CD4-positive, CD25-positive, alpha-beta regulatory T cell (primary cell): ENCODE measurements at regions not wholly inside any gene's neighbourhood (a gene's known extent, or its start where the extent isn't known, plus 50 kb on each side); places are given as distances from the start of the nearest gene placed in this dataset.

ENCODE experiments used
- ATAC-seq, 2 donors: fragments of 150-1000 bp; cut with Tn5 transposase; one replicate each; pipeline ENCODE4 v1.10.0; 2021; ENCODE audit warnings: low read depth in 2 of 2, moderate number of reproducible peaks in 2 of 2, moderate library complexity in 1 of 2
- DNase-seq, 3 donors: peaks; one replicate each; pipeline versions ENCODE4 v3.0.0 to v3.0.0-alpha.2; 2012 to 2022; ENCODE audit warnings: mixed read lengths in 1 of 3
- H3K27ac ChIP-seq: one replicate; pipeline ENCODE4 v1.7.0; 2013; ENCODE audit warnings: mild to moderate bottlenecking, low read length; ENCODE audit not compliant: insufficient read depth, poor library complexity, severe bottlenecking
- H3K27me3 ChIP-seq: one replicate; pipeline ENCODE4 v1.7.0; 2013; ENCODE audit warnings: low read length; ENCODE audit not compliant: control insufficient read depth, insufficient read depth
- H3K36me3 ChIP-seq: one replicate; pipeline ENCODE4 v1.7.0; 2013; ENCODE audit warnings: mild to moderate bottlenecking, low read length, moderate library complexity; ENCODE audit not compliant: control insufficient read depth, insufficient read depth
- H3K4me1 ChIP-seq: 2 replicates; pipeline ENCODE4 v1.7.0; 2013; ENCODE audit warnings: mild to moderate bottlenecking, low read length; ENCODE audit not compliant: insufficient read depth, control insufficient read depth, poor library complexity, severe bottlenecking
- H3K4me3 ChIP-seq: one replicate; pipeline ENCODE4 v1.7.0; 2013; ENCODE audit warnings: low read depth, mild to moderate bottlenecking, low read length, moderate library complexity
- H3K9me3 ChIP-seq, 2 experiments: 1 replicate in 1 of 2; 2 replicates in 1 of 2; pipeline ENCODE4 v1.7.0; 2013; ENCODE audit warnings: low read length in 2 of 2, mild to moderate bottlenecking in 1 of 2, moderate library complexity in 1 of 2; ENCODE audit not compliant: control insufficient read depth in 2 of 2
- H3K27ac Mint-ChIP-seq, 3 donors: one replicate each; pipeline ENCODE4 v1.8.0; 2020 to 2022; ENCODE audit warnings: mild to moderate bottlenecking in 3 of 3, mixed read lengths in 3 of 3, moderate library complexity in 2 of 3
- H3K27me3 Mint-ChIP-seq: one replicate; pipeline ENCODE4 v1.8.0; 2022; ENCODE audit warnings: mild to moderate bottlenecking, mixed read lengths
- H3K36me3 Mint-ChIP-seq: one replicate; pipeline ENCODE4 v1.8.0; 2020; ENCODE audit warnings: mixed read lengths
- H3K4me1 Mint-ChIP-seq, 4 donors: one replicate each; pipeline ENCODE4 v1.8.0; 2020 to 2022; ENCODE audit warnings: mixed read lengths in 4 of 4, mild to moderate bottlenecking in 1 of 4
- H3K4me3 Mint-ChIP-seq, 4 donors: one replicate each; pipeline ENCODE4 v1.8.0; 2020 to 2022; ENCODE audit warnings: mild to moderate bottlenecking in 4 of 4, mixed read lengths in 4 of 4, moderate library complexity in 3 of 4
- H3K9me3 Mint-ChIP-seq, 7 donors: one replicate each; pipeline ENCODE4 v1.8.0; 2020 to 2022; ENCODE audit warnings: mixed read lengths in 7 of 7, mild to moderate bottlenecking in 3 of 7, moderate library complexity in 2 of 7

- no peak overlapping the region for H3K27ac ChIP-seq
- H3K4me1 Mint-ChIP-seq: no peaks in the 10 kb centered on the region
- H3K36me3 Mint-ChIP-seq: no peaks in the 10 kb centered on the region
- H3K4me3 Mint-ChIP-seq: no peak overlapping the region
- no peaks in the 10 kb centered on the region for H3K9me3 ChIP-seq
- no peaks in the 10 kb centered on the region for H3K36me3 ChIP-seq
- H3K4me1 ChIP-seq: no peaks in the 10 kb centered on the region
- peaks cover 1 to 24% (median 5%) of the 10 kb centered on the region in 7 donors for H3K9me3 Mint-ChIP-seq
- H3K4me3 ChIP-seq: no peak overlapping the region
- H3K27me3 ChIP-seq: no peaks in the 10 kb centered on the region
- H3K27ac Mint-ChIP-seq: no peak overlapping the region
- no peak for ATAC-seq
- DNase-seq: no peak
- H3K27me3 Mint-ChIP-seq: no peaks in the 10 kb centered on the region
These were observed 1111.8 kb upstream of the LCORL start for GRCh38 chr4:19133315-19133714.

GRCh38 chr4:19130866-19131265 lies 1109.3 kb upstream of the LCORL start:
- Histone ChIP-seq H3K36me3 (no peaks in the 10 kb centered on the region), H3K4me1 (no peaks in the 10 kb centered on the region), H3K27ac (no peak overlapping the region), H3K4me3 (no peak overlapping the region), H3K9me3 (peaks cover 0 to 2% of the 10 kb centered on the region in 2 experiments), H3K27me3 (no peaks in the 10 kb centered on the region)
- Mint-ChIP-seq H3K27ac (no peak overlapping the region), H3K36me3 (no peaks in the 10 kb centered on the region), H3K9me3 (peaks cover 3 to 16% (median 7%) of the 10 kb centered on the region in 7 donors), H3K4me3 (no peak overlapping the region), H3K4me1 (no peaks in the 10 kb centered on the region), H3K27me3 (no peaks in the 10 kb centered on the region)
- DNase-seq (no peak), ATAC-seq (no peak)

GRCh38 chr4:19128176-19128575 lies 1106.6 kb upstream of the LCORL start:
- Mint-ChIP-seq H3K27ac (no peak overlapping the region), H3K36me3 (no peaks in the 10 kb centered on the region), H3K4me3 (no peak overlapping the region), H3K4me1 (no peaks in the 10 kb centered on the region), H3K27me3 (no peaks in the 10 kb centered on the region), H3K9me3 (peaks cover 3 to 23% (median 9%) of the 10 kb centered on the region in 7 donors)
- no peaks in the 10 kb centered on the region for H3K4me1 ChIP-seq
- no peaks in the 10 kb centered on the region for H3K27me3 ChIP-seq
- no peak for DNase-seq
- ATAC-seq: no peak
- H3K9me3 ChIP-seq: peaks cover 0 to 2% of the 10 kb centered on the region in 2 experiments
- no peak overlapping the region for H3K27ac ChIP-seq
- H3K36me3 ChIP-seq: no peaks in the 10 kb centered on the region
- H3K4me3 ChIP-seq: no peak overlapping the region

- Mint-ChIP-seq H3K27me3 (no peaks in the 10 kb centered on the region), H3K36me3 (no peaks in the 10 kb centered on the region), H3K9me3 (peaks cover 3 to 20% (median 10%) of the 10 kb centered on the region in 7 donors), H3K4me3 (no peak overlapping the region), H3K27ac (no peak overlapping the region), H3K4me1 (no peaks in the 10 kb centered on the region)
- Histone ChIP-seq H3K27me3 (no peaks in the 10 kb centered on the region), H3K27ac (no peak overlapping the region), H3K9me3 (peaks cover 0 to 4% of the 10 kb centered on the region in 2 experiments), H3K4me1 (no peaks in the 10 kb centered on the region), H3K36me3 (no peaks in the 10 kb centered on the region), H3K4me3 (no peak overlapping the region)
- DNase-seq (no peak), ATAC-seq (no peak)
These were observed 1105.3 kb upstream of the LCORL start for GRCh38 chr4:19126903-19127302.

- Mint-ChIP-seq H3K9me3 (peaks cover 6 to 22% (median 9%) of the 10 kb centered on the region in 7 donors), H3K27me3 (no peaks in the 10 kb centered on the region), H3K4me3 (no peak overlapping the region), H3K4me1 (no peaks in the 10 kb centered on the region), H3K36me3 (no peaks in the 10 kb centered on the region), H3K27ac (no peak overlapping the region)
- Histone ChIP-seq H3K9me3 (peaks cover 0 to 4% of the 10 kb centered on the region in 2 experiments), H3K27me3 (no peaks in the 10 kb centered on the region), H3K4me1 (no peaks in the 10 kb centered on the region), H3K36me3 (no peaks in the 10 kb centered on the region), H3K4me3 (no peak overlapping the region), H3K27ac (no peak overlapping the region)
- ATAC-seq: no peak
- no peak for DNase-seq
These were observed 1102.1 kb upstream of the LCORL start for GRCh38 chr4:19123681-19124080.

- DNase-seq: no peak
- Histone ChIP-seq H3K27ac (no peak overlapping the region), H3K4me3 (no peak overlapping the region), H3K4me1 (no peaks in the 10 kb centered on the region), H3K27me3 (no peaks in the 10 kb centered on the region), H3K36me3 (no peaks in the 10 kb centered on the region), H3K9me3 (peaks cover 0 to 2% of the 10 kb centered on the region in 2 experiments)
- H3K9me3 Mint-ChIP-seq: peaks cover 3 to 15% (median 7%) of the 10 kb centered on the region in 7 donors
- no peaks in the 10 kb centered on the region for H3K4me1 Mint-ChIP-seq
- H3K36me3 Mint-ChIP-seq: no peaks in the 10 kb centered on the region
- no peak overlapping the region for H3K4me3 Mint-ChIP-seq
- no peak for ATAC-seq
- no peak overlapping the region for H3K27ac Mint-ChIP-seq
- H3K27me3 Mint-ChIP-seq: no peaks in the 10 kb centered on the region
These were observed 1098.5 kb upstream of the LCORL start for GRCh38 chr4:19119904-19120560.

GRCh38 chr4:19117022-19117421 lies 1095.5 kb upstream of the LCORL start:
- Mint-ChIP-seq H3K4me3 (no peak overlapping the region), H3K27ac (no peak overlapping the region), H3K9me3 (peaks cover 2 to 12% (median 6%) of the 10 kb centered on the region in 7 donors), H3K36me3 (no peaks in the 10 kb centered on the region), H3K27me3 (no peaks in the 10 kb centered on the region), H3K4me1 (no peaks in the 10 kb centered on the region)
- DNase-seq (no peak), ATAC-seq (no peak)
- H3K4me3 ChIP-seq: no peak overlapping the region
- no peaks in the 10 kb centered on the region for H3K4me1 ChIP-seq
- H3K27ac ChIP-seq: no peak overlapping the region
- H3K36me3 ChIP-seq: no peaks in the 10 kb centered on the region
- H3K27me3 ChIP-seq: no peaks in the 10 kb centered on the region
- no peaks in the 10 kb centered on the region for H3K9me3 ChIP-seq

GRCh38 chr4:19104176-19104575 lies 1082.6 kb upstream of the LCORL start:
- H3K4me3 Mint-ChIP-seq: no peak overlapping the region

More at GRCh38 chr4:19104176-19104575, 1082.6 kb upstream of the LCORL start:
- ATAC-seq (no peak), DNase-seq (no peak)
- no peaks in the 10 kb centered on the region for H3K36me3 Mint-ChIP-seq
- peaks cover 3 to 6% of the 10 kb centered on the region in 2 experiments for H3K9me3 ChIP-seq
- no peak overlapping the region for H3K27ac Mint-ChIP-seq
- no peaks in the 10 kb centered on the region for H3K27me3 Mint-ChIP-seq
- peaks cover 0 to 14% (median 5%) of the 10 kb centered on the region in 7 donors for H3K9me3 Mint-ChIP-seq
- no peaks in the 10 kb centered on the region for H3K4me1 ChIP-seq
- H3K27me3 ChIP-seq: no peaks in the 10 kb centered on the region
- no peak overlapping the region for H3K27ac ChIP-seq
- no peaks in the 10 kb centered on the region for H3K4me1 Mint-ChIP-seq
- H3K4me3 ChIP-seq: no peak overlapping the region
- no peaks in the 10 kb centered on the region for H3K36me3 ChIP-seq
